HG03066 (cell line): ENCODE measurements at regions not wholly inside any gene's neighbourhood (a gene's known extent, or its start where the extent isn't known, plus 50 kb on each side); places are given as distances from the start of the nearest gene placed in this dataset.
"Not testable (repeated sequence)": the region's sequence is repeated elsewhere in the genome, so short reads cannot be mapped to it uniquely, and the experiment has no call there.

Experiments
- ATAC-seq: cut with Tn5 transposase; IDR thresholded peaks from one replicate; pipeline ENCODE4 v1.9.1; 2021; ENCODE audit warnings: low read depth; ENCODE audit not compliant: unreplicated experiment

DNA sequence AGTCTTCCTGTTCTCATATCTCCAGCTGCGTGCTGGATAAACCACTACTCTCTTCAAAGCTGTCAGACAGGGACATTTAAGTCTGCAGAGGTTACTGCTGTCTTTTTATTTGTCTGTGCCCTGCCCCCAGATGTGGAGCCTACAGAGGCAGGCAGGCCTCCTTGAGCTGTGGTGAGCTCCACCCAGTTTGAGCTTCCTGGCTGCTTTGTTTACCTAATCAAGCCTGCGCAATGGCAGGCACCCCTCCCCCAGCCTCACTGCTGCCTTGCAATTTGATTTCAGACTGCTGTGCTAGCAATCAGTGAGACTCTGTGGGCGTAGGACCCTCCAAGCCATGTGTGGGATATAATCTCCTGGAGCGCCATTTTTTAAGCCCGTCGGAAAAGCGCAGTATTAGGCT, 331.8 kb upstream of the PRR16 start:
- ATAC-seq, result not testable (repeated sequence)

GRCh38 chr5:120134944-120135343, 329.2 kb upstream of the PRR16 start:
- no peak for ATAC-seq

- ATAC-seq, result no peak
These were observed 326.5 kb upstream of the PRR16 start for GRCh38 chr5:120137582-120137981.

DNA sequence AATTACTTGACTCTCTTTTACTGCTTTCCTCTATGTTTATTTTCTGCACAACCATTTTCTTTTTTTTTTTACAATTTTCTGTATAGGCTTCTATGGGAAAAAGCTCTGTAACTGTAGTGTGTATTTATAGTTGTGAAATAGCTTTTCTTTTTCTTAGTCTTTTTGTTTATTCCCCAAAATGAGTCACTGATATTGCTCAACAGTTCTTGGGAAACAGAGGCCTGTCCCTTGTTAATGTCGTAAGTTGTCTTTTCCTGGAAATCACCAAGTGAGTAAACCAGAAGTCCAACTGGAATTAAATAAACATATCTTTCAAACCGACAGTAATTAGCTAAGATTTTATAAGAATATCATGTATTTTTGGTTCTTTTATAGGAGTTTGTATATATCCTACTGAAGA, 325.1 kb upstream of the PRR16 start:
- no peak for ATAC-seq

DNA sequence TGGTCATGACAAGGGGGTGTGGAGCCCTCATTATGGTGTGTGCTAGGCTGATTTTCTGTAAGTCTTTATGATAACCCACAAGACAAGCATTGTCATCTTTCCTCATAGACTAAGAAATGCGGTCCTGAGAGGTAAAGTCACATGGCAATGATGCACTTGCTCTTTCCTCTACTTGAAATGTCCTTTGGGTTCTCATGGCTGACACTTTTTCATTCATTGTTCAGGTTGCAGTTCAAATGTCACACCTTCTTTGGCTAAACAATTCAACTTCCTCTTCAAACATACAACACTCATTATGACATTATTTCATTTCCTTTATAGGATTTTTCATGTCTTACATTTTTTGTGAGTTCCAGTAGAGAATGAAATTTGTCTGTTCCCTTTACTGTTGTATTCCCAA, 323.6 kb upstream of the PRR16 start:
- ATAC-seq, result no peak

GRCh38 chr5:120141076-120141475, 323.0 kb upstream of the PRR16 start:
- no peak for ATAC-seq

DNA sequence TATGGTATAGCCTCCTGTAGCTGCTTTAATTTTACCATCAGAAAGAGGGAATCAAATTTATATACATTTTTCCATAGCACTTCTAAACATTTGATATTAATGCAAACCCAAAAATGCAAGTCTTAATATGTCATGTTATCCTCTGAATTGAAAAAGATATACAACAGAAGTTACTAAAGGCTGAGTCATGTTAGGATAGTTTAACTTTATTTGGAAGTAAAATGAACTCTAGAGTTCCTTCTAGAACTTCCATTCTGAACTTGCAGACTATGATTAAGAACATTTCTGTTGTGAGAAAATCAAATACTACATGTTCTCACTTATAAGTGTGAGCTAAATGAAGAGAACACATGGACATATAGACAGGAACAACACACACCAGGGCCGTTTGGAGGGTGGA, 317.3 kb upstream of the PRR16 start:
- no peak for ATAC-seq

- ATAC-seq, result not testable (repeated sequence)
These were observed 316.2 kb upstream of the PRR16 start for GRCh38 chr5:120147911-120148310.

DNA sequence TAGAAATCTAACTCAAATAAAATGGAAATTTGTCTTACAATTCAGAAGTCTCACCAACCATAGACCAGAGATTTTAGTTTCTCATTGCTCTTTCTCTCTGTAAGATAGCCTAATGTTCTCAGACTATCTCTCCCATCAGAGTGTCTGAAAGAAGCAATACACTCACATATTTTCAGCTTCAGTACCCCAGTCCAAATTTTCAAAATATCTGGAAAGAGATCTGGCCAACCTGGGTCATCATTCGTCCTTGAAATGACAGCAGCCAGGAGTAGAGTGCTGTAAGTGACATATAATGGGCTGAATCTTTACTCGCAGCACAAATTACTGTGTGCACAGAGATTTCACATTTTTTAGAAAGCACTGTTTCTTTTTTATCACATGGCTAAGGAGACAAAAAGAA, 313.3 kb upstream of the PRR16 start:
- no peak for ATAC-seq

DNA sequence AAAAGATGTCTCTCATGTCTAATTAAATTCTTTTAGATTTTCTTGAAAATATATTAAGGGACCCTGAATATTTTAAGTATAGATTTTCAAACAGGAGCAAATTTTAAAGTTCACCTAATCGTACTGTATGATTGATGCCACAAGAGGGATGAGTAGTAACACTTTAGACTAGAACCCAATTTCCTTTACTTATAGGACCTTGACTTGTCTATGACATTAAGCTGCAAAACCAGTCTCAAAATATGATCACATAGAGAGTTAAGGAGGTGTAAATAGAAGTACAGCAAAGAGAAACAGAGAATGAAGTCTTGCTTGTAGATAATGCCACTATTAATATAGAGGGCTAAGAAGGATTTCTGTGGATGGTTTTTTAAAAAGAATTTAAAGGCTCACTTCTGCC, 312.9 kb upstream of the PRR16 start:
- ATAC-seq, result no peak

- ATAC-seq, result no peak
These were observed 312.3 kb upstream of the PRR16 start for GRCh38 chr5:120151825-120152224.

DNA sequence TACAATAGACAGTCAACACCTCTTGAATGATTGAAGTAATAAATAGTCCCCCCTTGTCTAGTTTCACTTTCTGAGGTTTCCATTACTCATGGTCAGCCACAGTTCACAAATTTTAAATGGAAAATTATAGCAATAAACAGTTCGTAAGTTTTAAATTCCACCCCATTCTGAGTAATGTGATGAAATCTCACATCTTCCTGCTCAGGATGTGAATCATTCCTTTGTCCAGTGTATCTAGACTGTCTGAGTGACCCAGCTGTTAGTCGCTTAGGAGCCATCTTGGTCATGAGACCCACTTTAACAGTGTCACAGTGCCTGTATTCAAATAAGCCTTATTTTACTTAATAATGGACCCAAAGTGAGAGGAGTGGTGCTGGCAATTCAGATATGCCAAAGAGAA, 311.6 kb upstream of the PRR16 start:
- ATAC-seq, result no peak

DNA sequence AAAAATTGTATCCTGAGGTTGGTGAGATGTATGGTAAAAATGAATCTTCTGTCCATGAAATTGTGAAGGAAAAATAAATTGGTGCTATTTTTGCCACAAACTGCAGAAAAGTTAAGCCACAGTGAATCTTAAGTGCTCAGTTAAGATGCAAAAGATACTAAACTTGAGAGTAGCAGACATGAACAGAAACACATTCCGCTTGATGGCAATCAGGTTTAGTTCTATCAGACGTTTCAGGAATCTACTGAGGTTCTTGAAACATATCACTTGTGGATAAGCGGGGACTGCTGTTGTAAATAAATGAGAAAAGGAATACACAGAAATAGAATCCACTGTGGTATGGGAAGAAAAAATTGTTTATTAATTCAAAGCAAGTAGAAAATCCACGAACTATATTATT, 311.2 kb upstream of the PRR16 start:
- no peak for ATAC-seq

DNA sequence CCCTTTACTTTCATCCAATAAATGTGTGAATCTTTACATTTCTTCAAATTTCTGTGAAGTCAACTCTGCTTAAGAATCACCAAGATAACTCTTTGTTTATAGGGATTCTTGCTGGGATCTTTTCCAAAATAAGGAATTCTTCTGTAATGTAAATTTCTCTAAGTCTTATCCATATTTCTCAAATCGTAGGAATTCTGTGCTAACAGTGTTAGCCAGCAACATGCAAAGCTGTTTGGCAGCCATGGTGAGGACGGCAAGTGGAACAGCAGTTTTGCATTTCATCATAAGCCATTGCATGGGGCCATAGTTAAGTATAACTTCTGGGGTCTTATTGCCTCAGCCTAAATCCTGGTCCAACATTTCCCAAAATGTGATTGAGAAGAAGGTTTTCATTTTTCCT, 310.5 kb upstream of the PRR16 start:
- no peak for ATAC-seq

GRCh38 chr5:120155873-120156272, 308.2 kb upstream of the PRR16 start:
- no peak for ATAC-seq

GRCh38 chr5:120158211-120158610, 305.9 kb upstream of the PRR16 start:
- no peak for ATAC-seq

DNA sequence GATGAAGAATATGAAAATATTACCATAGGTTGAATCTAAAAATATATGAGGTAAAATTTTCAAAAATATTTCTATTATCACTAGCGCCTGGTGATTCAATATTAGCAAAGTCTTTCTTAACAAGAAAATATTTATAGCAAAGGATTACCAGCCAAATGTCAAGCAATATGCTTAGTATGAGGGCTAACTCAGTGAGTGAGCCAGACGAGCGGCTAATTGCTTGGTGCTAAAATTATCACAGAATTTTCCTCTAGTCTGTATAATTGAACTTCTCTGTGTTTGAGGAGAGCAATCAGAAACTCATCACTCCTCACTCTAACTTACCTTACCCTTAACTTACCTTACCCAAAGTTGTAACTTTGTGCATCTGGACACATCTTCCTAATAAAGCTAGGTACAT, 304.9 kb upstream of the PRR16 start:
- no peak for ATAC-seq

DNA sequence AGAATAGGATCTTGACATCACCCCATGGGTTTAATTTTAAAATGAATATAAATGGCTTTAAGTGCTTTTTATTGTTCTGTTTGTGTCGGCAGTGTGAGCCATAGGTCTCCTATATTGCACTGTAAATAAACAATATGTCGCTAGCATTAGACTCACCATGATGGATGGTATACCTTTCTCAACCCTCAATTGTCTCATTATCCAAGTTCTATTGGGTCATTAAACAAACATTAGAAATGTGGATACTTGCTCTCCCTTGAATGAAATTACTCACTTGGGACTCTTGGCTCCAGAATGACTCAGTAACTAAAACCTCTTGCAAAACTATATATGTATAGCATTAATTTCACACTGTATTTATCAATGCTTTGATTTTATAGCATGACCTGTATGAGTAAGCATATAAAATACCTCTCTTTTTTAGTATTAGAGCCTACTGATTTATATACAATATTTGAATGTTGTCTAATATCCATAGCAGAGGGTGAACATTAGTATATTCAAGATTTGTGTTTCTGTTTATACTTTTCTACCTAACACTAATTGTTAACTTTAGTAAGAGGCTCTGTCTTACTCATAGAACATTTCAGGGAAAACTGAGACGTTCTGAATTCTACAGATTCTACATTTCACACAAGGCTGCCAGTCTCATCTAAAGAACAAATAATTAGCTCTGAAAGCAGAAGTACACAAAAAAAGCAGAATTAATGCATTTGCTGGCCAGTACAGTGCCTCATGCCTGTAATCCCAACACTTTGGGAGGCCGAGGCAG, 303.8 kb upstream of the PRR16 start:
- no peak for ATAC-seq

- ATAC-seq, result no peak
These were observed 301.8 kb upstream of the PRR16 start for GRCh38 chr5:120162321-120162720.

GRCh38 chr5:120164037-120164436, 300.1 kb upstream of the PRR16 start:
- no peak for ATAC-seq

DNA sequence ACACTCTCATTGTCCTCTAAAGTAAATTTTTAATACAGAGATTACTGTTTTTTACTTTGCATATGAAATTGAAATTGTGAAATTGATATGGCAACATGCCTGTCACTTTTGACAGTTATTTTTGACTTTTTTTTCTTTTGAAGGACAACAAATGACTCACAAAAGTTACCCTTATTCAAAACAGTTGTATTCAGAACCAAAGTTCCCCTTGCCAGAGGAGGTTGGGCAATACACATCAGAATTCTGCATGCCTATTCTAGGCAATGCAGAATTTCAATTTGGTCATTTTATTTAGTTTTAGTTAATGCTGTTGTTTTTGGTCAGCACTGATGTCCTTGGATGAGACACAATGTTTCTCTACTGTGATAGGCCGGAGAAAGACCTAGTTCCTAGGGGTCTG, 299.1 kb upstream of the PRR16 start:
- ATAC-seq, result no peak

DNA sequence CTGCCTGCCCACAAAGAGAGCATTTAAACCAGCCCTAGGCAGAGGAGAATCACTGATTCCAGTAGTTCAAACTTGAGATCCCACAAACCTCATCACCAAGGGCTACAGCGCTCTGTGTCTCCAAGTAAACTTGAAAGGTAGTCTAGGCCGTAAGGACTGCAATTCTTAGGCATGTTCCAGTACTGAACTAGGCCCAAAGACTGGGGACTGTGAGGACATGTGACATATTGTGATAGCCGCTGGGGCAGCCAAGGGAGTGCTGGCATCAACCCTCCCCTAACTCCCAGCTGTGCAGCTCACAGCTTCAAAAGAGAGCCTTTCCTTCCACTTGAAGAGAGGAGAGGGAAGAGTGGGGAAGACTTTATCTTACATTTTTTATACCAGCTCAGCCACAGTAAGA, 291.0 kb upstream of the PRR16 start:
- no peak for ATAC-seq

DNA sequence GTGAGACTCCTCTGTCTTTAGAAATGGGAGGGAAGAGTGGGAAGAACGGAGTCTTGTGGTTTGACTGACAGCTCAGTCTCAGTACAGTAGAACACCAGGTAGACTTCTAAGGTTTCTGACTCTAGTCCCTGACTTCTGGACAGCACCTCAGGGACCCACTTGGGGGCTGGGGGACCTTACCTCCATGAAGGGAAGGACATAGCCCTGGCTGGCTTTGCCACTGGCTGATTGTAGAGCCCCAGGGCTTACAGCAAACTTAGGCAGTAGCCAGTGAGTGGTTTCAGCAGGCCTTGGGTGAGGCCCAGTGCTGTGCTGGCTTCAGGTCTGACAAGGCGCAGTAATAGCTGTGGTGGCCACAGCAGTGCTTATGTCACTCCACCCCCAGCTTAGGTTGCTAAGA, 290.0 kb upstream of the PRR16 start:
- no peak for ATAC-seq
